ENCODE measurements at regions not wholly inside any gene's neighbourhood (a gene's known extent, or its start where the extent isn't known, plus 50 kb on each side); places are given as distances from the start of the nearest gene placed in this dataset.
A peak's percentile ranks its signal among the peaks of the same experiment; 100 is the strongest.

- DNase-seq (ENCODE audit: low spot score) (peak; percentile 1), ATAC-seq (no peak)
- no peaks in the 10 kb centered on the region for H3K9me3 Mint-ChIP-seq
- Histone ChIP-seq H3K36me3 (ENCODE audit: insufficient read depth) (no peaks in the 10 kb centered on the region), H3F3A (replicated peaks; ENCODE audit: low read depth) (no peaks in the 10 kb centered on the region), H3K4me2 (no peak overlapping the region), H3K27ac (ENCODE audit: low read depth) (no peak overlapping the region), H2AFZ (no peak overlapping the region), H3K4me1 (ENCODE audit: insufficient read depth) (no peaks in the 10 kb centered on the region), H3K79me2 (replicated peaks; ENCODE audit: insufficient read depth) (no peaks in the 10 kb centered on the region), H3K27me3 (ENCODE audit: insufficient read depth) (no peaks in the 10 kb centered on the region), H3K4me3 (no peak overlapping the region), H3K9me2 (ENCODE audit: insufficient read depth) (no peaks in the 10 kb centered on the region), H4K20me1 (replicated peaks; ENCODE audit: insufficient read depth) (no peaks in the 10 kb centered on the region)
- H3K4me1 Mint-ChIP-seq: no peaks in the 10 kb centered on the region
- TF ChIP-seq EZH2phosphoT487 (IDR thresholded peaks at IDR 0.05; ENCODE audit: unreplicated experiment) (no peak), REST (IDR thresholded peaks at IDR 0.05; ENCODE audit: unreplicated experiment) (no peak), POLR2AphosphoS5 (IDR thresholded peaks at IDR 0.05; ENCODE audit: low read depth) (no peak), NANOG (IDR thresholded peaks at IDR 0.05; ENCODE audit: borderline replicate concordance) (no peak), ZNF462 (CRISPR knock-in tag; IDR thresholded peaks at IDR 0.05) (no peak), ZNF331 (CRISPR knock-in tag; IDR thresholded peaks at IDR 0.05; ENCODE audit: low read depth) (no peak), EZH2 (IDR thresholded peaks at IDR 0.05; ENCODE audit: low read depth, unreplicated experiment) (no peak), JUNB (IDR thresholded peaks at IDR 0.05; ENCODE audit: unreplicated experiment) (no peak), ZNF114 (CRISPR knock-in tag; IDR thresholded peaks at IDR 0.05) (no peak), ETS1 (IDR thresholded peaks at IDR 0.05) (no peak), CREB1 (CRISPR knock-in tag; IDR thresholded peaks at IDR 0.05; ENCODE audit: low read depth) (no peak), CTCF (conservative IDR thresholded peaks at IDR 0.05; ENCODE audit: low read depth in 2 of 2) (no peak), STAT1 (IDR thresholded peaks at IDR 0.05; ENCODE audit: unreplicated experiment) (no peak)
- no peak overlapping the region for H3K4me3 Mint-ChIP-seq
- no peaks in the 10 kb centered on the region for H3K36me3 Mint-ChIP-seq (ENCODE audit: low read depth)
- no peak overlapping the region for H3K27ac Mint-ChIP-seq
- no peaks in the 10 kb centered on the region for H3K27me3 Mint-ChIP-seq (ENCODE audit: insufficient read depth, low read depth, poor library complexity)
Observed at GRCh38 chr14:43105305-43105704, 1401.8 kb downstream of the FSCB start.

Measured in GM23338 (cell line).